DMS53 treated with DMSO at 0.1 percent for 48 hours (cell line): ENCODE measurements at regions not wholly inside any gene's neighbourhood (a gene's known extent, or its start where the extent isn't known, plus 50 kb on each side); places are given as distances from the start of the nearest gene placed in this dataset.
"Not testable (repeated sequence)": the region's sequence is repeated elsewhere in the genome, so short reads cannot be mapped to it uniquely, and the experiment has no call there.

Source experiments
- DNase-seq: peaks from one replicate; lab custom pipeline; 2025; ENCODE audit not compliant: unreplicated experiment; lab: John Stamatoyannopoulos, UW

DNA sequence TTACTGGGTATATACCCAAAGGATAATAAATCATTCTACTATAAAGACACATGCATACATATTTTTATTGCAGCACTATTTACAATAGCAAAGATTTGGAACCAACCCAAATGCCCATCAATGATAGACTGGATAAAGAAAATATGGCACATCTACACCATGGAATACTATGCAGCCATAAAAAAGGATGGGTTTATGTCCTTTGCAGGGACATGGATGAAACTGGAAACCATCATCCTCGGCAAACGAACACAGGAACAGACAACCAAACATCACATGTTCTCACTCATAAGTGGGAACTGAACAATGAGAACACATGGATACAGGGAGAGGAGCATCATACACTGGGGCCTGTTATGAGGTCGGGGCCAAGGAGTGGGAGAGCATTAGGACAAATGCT, 665.0 kb upstream of the KCNMB2 start:
- not testable (repeated sequence) for DNase-seq

DNA sequence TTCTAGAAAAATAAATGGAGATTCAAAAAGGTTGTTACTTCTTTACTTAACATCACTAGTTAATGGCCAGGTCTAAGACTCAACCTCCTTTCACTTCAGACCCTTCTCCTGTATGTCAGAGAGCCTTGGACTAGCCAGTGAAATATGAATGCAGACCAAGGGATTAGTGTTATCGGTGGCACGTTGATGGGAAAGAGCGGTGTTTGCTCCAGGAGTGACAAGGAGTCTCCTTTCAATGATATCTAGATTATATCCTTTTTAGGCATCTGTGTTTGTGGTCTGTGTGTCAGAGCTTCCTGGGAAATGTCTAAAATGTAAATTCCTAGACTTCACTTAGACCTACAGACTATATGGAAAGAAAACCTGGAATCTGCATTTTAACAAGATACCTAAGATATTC, 658.0 kb upstream of the KCNMB2 start:
- DNase-seq, result no peak

DNA sequence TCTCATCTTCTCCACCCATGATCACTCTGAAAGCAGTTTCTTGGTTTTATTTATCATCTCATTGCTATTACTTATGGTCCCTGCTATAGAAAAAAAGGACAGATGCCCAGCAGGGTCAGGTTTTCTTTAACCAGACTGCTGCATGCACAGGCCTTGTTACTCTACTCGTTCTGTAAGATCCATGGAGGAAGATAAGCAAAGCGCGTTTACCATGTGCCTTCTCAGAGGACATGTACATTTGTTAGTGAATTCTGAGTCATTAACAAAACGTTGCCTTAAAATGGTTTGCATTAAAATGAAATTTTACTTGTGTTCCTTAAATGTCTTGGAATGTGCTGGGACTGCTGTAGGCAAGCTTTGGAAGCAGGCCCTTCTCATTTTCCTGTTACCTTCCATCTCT, 657.3 kb upstream of the KCNMB2 start:
- DNase-seq, result no peak

- DNase-seq, result no peak
Measured at GRCh38 chr3:177881351-177881750, 654.9 kb upstream of the KCNMB2 start.

DNA sequence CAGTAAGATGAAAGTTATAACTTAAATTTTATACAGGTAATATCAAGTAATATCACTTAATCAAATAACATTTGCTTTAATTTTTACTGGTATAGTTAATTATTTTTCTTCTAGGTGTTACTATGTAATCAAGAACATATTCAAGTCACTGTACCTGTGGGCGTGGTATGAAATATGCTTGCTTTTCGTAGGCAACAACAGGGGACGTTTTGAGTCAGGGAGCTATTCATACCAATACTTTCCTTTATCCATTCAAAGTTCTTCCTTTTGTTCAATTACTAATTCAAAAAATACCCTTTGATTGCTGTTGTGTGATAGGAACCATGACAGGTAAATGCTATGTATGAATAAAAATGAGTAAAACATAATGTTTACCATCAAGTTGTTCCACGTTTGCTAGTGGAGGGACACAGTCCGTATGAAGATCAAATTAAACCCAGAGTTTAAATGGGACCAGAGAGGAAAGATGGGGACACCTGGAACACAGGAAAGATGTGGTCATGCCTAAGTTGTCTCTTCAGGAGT, 654.0 kb upstream of the KCNMB2 start:
- DNase-seq, result no peak

DNA sequence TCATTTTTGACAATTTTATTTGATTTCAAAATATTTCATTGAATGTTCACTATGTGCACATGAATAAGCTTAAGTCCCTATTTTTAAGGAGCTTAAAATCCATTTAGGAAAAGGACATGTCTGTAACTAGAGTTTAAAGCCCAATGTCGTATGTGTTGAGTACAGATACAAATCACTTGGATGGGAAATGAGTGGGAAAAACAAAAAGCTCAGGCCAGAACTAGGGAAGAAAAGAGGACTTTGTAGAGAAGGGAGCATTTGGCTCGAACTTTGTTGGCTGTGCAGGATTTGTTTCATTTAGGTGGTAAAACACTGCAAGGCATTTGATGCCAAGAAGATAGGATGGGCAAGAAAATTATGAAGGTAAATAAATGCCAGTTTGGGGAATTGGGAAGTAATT, 653.1 kb upstream of the KCNMB2 start:
- no peak for DNase-seq

DNA sequence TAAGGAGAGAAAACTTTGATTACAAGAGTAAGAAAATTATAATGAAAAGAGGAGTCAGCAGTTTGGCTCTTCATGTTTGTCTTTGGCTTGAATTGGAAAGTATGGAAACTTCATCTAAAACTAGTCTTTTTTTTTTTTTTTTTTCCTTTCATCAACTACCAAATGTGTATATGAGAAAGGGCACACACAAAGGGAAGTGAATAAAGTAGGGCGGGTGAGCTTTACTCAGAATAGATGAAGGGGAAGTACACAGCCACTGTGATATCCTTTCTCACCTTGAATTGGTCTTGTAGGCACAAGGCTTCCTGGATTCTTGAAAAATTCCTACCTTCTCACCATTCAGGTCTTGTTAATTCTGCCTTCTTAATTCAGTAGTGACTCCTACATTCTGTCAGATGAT, 652.3 kb upstream of the KCNMB2 start:
- no peak for DNase-seq

DNA sequence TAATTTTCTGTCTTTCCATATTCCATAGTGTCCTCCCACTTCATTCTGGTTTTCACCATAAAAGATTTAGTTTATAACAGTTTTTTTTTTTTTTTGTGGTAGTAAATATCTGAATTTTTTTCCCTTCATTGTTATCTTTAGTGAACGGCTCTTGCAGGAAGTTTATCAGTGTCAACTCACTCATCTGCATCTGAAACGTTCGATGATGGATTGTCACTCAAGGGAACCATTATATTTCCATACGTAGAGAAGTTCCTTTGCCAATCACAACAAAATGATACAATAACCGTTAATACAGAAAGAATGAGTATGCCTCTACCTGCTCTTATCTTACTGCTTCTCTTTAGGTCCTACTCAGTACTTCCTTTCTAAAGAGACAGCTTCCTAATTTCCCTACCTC, 651.2 kb upstream of the KCNMB2 start:
- no peak for DNase-seq

GRCh38 chr3:177886501-177886900, 649.7 kb upstream of the KCNMB2 start:
- no peak for DNase-seq

- DNase-seq, result no peak
Measured at GRCh38 chr3:177887475-177887874, 648.8 kb upstream of the KCNMB2 start.

DNA sequence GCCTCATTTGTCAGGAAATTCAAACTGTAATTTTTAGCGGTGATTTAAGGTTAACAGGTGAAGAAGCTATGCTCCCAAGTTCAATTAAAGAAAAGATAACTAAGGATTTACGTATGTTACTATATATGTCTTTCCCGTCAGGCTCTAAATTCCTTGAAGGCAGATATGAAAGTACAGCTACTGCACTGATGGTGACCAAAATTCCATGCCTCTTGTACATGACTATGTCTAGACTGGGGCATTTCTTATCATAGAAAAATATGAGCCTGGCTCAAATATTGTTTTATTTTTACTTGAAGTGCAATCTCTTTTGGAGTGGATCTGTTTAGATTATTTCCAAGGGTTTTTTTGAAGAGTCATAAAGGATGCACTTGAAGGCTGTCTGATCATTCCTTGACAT, 647.1 kb upstream of the KCNMB2 start:
- DNase-seq, result no peak

DNA sequence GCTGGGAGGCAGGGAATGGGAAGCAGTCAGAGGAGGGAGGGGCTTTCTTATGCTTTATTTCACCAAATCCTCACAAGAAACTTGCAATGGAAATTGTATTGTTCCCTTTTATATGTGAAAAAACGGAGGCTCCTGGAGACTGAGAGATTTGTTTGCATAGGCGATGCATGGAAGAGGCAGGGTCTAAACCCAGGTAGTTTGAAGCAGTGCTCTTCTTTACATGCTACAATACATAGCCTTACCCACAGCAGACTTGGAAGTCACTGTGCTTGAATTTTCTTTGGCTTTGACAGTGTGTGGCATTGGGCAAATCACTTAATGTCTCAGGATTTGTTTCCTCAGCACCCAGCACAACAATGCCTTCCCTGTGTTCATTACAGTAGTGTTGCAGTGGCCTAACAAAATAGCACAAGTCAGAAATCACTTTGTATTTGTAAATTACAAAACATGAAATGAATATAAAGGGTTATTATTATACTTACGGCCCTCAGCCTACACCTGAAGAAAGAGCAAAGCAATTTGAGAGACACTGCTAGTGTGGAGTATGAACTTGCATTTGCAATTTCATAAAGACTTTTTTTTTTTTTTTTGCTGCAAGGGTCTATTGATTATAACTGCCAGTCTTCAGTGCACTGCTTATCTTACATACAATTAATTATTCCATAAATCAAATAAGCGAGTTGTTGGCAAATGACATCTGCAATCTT, 646.4 kb upstream of the KCNMB2 start:
- no peak for DNase-seq

DNA sequence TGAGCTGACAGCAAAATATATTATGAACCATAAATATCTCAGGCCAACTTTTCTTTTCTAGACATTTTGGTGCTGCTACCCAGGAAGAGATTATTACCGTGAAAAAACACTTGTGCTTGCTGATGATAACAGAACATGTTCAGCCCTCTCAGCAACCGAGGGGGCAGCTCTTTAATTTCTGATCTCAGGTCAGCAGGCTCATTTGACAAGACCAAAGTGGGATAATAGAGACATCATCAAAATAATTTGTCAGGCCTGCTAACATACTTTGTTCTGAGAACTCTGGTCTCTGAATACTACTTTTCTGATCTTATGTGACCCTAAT, 645.9 kb upstream of the KCNMB2 start:
- DNase-seq, result no peak

GRCh38 chr3:177891569-177891968, 644.7 kb upstream of the KCNMB2 start:
- DNase-seq, result not testable (repeated sequence)

GRCh38 chr3:177893331-177893730, 642.9 kb upstream of the KCNMB2 start:
- DNase-seq, result no peak

- DNase-seq, result no peak
Measured at GRCh38 chr3:177894081-177894728, 642.0 kb upstream of the KCNMB2 start.

DNA sequence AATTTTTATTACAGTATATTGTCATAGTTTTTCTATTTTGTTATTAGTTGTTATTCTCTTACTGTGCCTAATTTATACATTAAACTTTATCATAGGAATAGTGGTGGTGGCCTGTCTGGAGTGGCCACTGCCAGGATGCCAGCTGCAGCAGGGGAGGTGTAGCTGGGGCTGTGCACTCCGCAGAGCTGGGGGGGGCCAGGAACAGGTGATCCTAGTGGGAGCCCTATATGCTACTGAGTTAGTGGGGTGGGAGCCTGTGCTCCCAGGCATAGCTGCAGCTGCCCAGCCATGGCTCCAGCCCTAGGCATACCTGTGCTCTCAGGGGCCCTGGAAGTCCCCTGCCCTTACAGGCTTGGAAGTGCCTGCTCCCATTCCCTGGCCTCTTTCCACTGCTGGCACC, 638.1 kb upstream of the KCNMB2 start:
- DNase-seq, result no peak

GRCh38 chr3:177899275-177900067, 636.8 kb upstream of the KCNMB2 start:
- DNase-seq, result no peak

DNA sequence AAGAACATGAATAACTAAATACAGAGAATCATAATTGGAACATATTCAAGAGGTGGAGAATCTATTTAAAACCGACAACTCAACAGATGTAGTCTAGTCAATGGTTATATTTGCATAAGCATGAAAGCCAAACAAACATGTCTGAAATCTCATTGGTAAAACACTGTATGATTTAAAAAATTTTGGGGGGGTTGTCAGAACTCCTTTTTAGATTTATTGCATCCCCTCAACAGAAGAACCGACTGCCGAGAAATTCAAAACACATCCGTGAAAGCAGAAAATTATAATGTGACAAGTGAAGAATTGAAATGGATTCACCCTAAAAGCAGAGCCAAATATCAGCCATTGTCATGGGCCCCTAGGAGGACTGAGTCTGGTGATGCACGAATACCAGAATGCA, 633.4 kb upstream of the KCNMB2 start:
- DNase-seq, result no peak

GRCh38 chr3:177904621-177905020, 631.6 kb upstream of the KCNMB2 start:
- no peak for DNase-seq

GRCh38 chr3:177905173-177906125, 630.8 kb upstream of the KCNMB2 start:
- DNase-seq, result no peak
